Stimulated activated CD4-positive, alpha-beta T cell treated with anti-CD3 and anti-CD28 coated beads, Interleukin-4, amount 100 ng/mL, for 24 hours (primary cell): ENCODE measurements at regions not wholly inside any gene's neighbourhood (a gene's known extent, or its start where the extent isn't known, plus 50 kb on each side); places are given as distances from the start of the nearest gene placed in this dataset.

Experiments
- DNase-seq: peaks from one replicate; pipeline ENCODE4 v3.0.0-alpha.2; 2020

- no peak for DNase-seq
Measured at GRCh38 chrY:8687154-8687553, 650.1 kb upstream of the TSPY4 start.

GRCh38 chrY:8690901-8691685 is 646.2 kb upstream of the TSPY4 start:
- no peak for DNase-seq

GRCh38 chrY:8698571-8698970 is 638.7 kb upstream of the TSPY4 start:
- no peak for DNase-seq

- no peak for DNase-seq
Measured at GRCh38 chrY:8705636-8706300, 631.5 kb upstream of the TSPY4 start.

- DNase-seq, result no peak
Measured at GRCh38 chrY:8712296-8712695, 625.0 kb upstream of the TSPY4 start.

- DNase-seq, result no peak
Measured at GRCh38 chrY:8715226-8715625, 622.0 kb upstream of the TSPY4 start.

GRCh38 chrY:8726616-8727015 is 610.6 kb upstream of the TSPY4 start:
- no peak for DNase-seq

GRCh38 chrY:8729971-8730370 is 607.3 kb upstream of the TSPY4 start:
- no peak for DNase-seq

GRCh38 chrY:8741343-8742069 is 595.8 kb upstream of the TSPY4 start:
- no peak for DNase-seq

- DNase-seq, result no peak
Measured at GRCh38 chrY:8764184-8764583, 573.1 kb upstream of the TSPY4 start.

GRCh38 chrY:8781184-8781890 is 555.9 kb upstream of the TSPY4 start:
- DNase-seq, result no peak

- DNase-seq, result no peak
Measured at GRCh38 chrY:8794561-8794960, 542.7 kb upstream of the TSPY4 start.

- no peak for DNase-seq
Measured at GRCh38 chrY:8804317-8804716, 532.9 kb upstream of the TSPY4 start.

GRCh38 chrY:8807648-8808408 is 529.4 kb upstream of the TSPY4 start:
- no peak for DNase-seq

GRCh38 chrY:8808611-8809010 is 528.7 kb upstream of the TSPY4 start:
- no peak for DNase-seq

- DNase-seq, result no peak
Measured at GRCh38 chrY:8809076-8809475, 528.2 kb upstream of the TSPY4 start.

GRCh38 chrY:8814143-8814542 is 523.1 kb upstream of the TSPY4 start:
- no peak for DNase-seq

- DNase-seq, result no peak
Measured at GRCh38 chrY:8815616-8816015, 521.6 kb upstream of the TSPY4 start.

GRCh38 chrY:8820032-8820431 is 517.2 kb upstream of the TSPY4 start:
- DNase-seq, result no peak

- DNase-seq, result no peak
Measured at GRCh38 chrY:8821106-8821505, 516.2 kb upstream of the TSPY4 start.

GRCh38 chrY:8852278-8852677 is 485.0 kb upstream of the TSPY4 start:
- no peak for DNase-seq

GRCh38 chrY:8888371-8888770 is 448.9 kb upstream of the TSPY4 start:
- DNase-seq, result no peak

- no peak for DNase-seq
Measured at GRCh38 chrY:8897876-8898275, 439.4 kb upstream of the TSPY4 start.
